ENCODE measurements at regions not wholly inside any gene's neighbourhood (a gene's known extent, or its start where the extent isn't known, plus 50 kb on each side); places are given as distances from the start of the nearest gene placed in this dataset.
"Not testable (repeated sequence)": the region's sequence is repeated elsewhere in the genome, so short reads cannot be mapped to it uniquely, and the experiment has no call there.

- no peak for DNase-seq
Measured at GRCh38 chr4:115287426-115287825, 174.0 kb upstream of the NDST4 start.

- DNase-seq, result no peak
Measured at GRCh38 chr4:115279330-115279729, 165.9 kb upstream of the NDST4 start.

- DNase-seq, result no peak
Measured at GRCh38 chr4:115278830-115279229, 165.4 kb upstream of the NDST4 start.

- no peak for DNase-seq
Measured at GRCh38 chr4:115275615-115276014, 162.2 kb upstream of the NDST4 start.

- DNase-seq, result no peak
Measured at GRCh38 chr4:115274545-115274944, 161.1 kb upstream of the NDST4 start.

- no peak for DNase-seq
Measured at GRCh38 chr4:115272594-115272993, 159.2 kb upstream of the NDST4 start.

GRCh38 chr4:115272185-115272584, 158.8 kb upstream of the NDST4 start:
- DNase-seq, result no peak

- no peak for DNase-seq
Measured at GRCh38 chr4:115260195-115260594, 146.8 kb upstream of the NDST4 start.

GRCh38 chr4:115259642-115260041, 146.2 kb upstream of the NDST4 start:
- DNase-seq, result no peak

- no peak for DNase-seq
Measured at GRCh38 chr4:115249808-115250207, 136.4 kb upstream of the NDST4 start.

- no peak for DNase-seq
Measured at GRCh38 chr4:115234405-115235093, 121.1 kb upstream of the NDST4 start.

GRCh38 chr4:115233600-115233999, 120.2 kb upstream of the NDST4 start:
- DNase-seq, result no peak

- DNase-seq, result no peak
Measured at GRCh38 chr4:115229873-115230272, 116.5 kb upstream of the NDST4 start.

GRCh38 chr4:115228851-115229250, 115.4 kb upstream of the NDST4 start:
- DNase-seq, result no peak

- DNase-seq, result no peak
Measured at GRCh38 chr4:115222061-115222460, 108.6 kb upstream of the NDST4 start.

GRCh38 chr4:115219862-115220261, 106.4 kb upstream of the NDST4 start:
- no peak for DNase-seq

GRCh38 chr4:115219315-115219860, 106.0 kb upstream of the NDST4 start:
- no peak for DNase-seq

- DNase-seq, result no peak
Measured at GRCh38 chr4:115215935-115216334, 102.5 kb upstream of the NDST4 start.

GRCh38 chr4:115213716-115214115, 100.3 kb upstream of the NDST4 start:
- no peak for DNase-seq

GRCh38 chr4:115201042-115201330, 87.6 kb upstream of the NDST4 start:
- DNase-seq, result no peak

GRCh38 chr4:115200201-115201041, 87.0 kb upstream of the NDST4 start:
- DNase-seq, result not testable (repeated sequence)

- DNase-seq, result not testable (repeated sequence)
Measured at GRCh38 chr4:115194612-115195011, 81.2 kb upstream of the NDST4 start.

GRCh38 chr4:115190529-115190928, 77.1 kb upstream of the NDST4 start:
- DNase-seq, result no peak

GRCh38 chr4:115187136-115187535, 73.7 kb upstream of the NDST4 start:
- no peak for DNase-seq
